H9 (cell line): ENCODE measurements at regions not wholly inside any gene's neighbourhood (a gene's known extent, or its start where the extent isn't known, plus 50 kb on each side); places are given as distances from the start of the nearest gene placed in this dataset.

ENCODE experiments used
- DNase-seq: peaks from one replicate; pipeline ENCODE4 v3.0.0-alpha.2; 2017
- H2AFZ ChIP-seq: one replicate; pipeline ENCODE4 v1.6.1; 2013; ENCODE audit warnings: mild to moderate bottlenecking, low read length, control low read depth, moderate library complexity
- H2AK5ac ChIP-seq: 2 replicates; pipeline ENCODE4 v1.6.1; 2013; ENCODE audit warnings: low read length, control low read depth, mixed read lengths; ENCODE audit not compliant: insufficient read length
- H2BK120ac ChIP-seq: one replicate; pipeline ENCODE4 v1.6.1; 2013; ENCODE audit warnings: low read depth, mild to moderate bottlenecking, low read length, control low read depth, inconsistent platforms; ENCODE audit not compliant: poor library complexity, severe bottlenecking
- H2BK12ac ChIP-seq: 2 replicates; pipeline ENCODE4 v1.6.1; 2013; ENCODE audit warnings: low read length, control low read depth, mixed read lengths, low read depth; ENCODE audit not compliant: insufficient read length
- H2BK15ac ChIP-seq: 2 replicates; pipeline ENCODE4 v1.6.1; 2013; ENCODE audit warnings: low read depth, low read length, control low read depth
- H2BK20ac ChIP-seq: one replicate; pipeline ENCODE4 v1.6.1; 2013; ENCODE audit warnings: low read depth, mild to moderate bottlenecking, low read length, control low read depth, inconsistent platforms; ENCODE audit not compliant: poor library complexity, severe bottlenecking
- H2BK5ac ChIP-seq: 2 replicates; pipeline ENCODE4 v1.6.1; 2013; ENCODE audit warnings: low read length, control low read depth, mixed read lengths; ENCODE audit not compliant: insufficient read length
- H3K14ac ChIP-seq: 2 replicates; pipeline ENCODE4 v1.6.1; 2013; ENCODE audit warnings: low read length, control low read depth; ENCODE audit not compliant: insufficient read depth
- H3K18ac ChIP-seq: 2 replicates; pipeline ENCODE4 v1.6.1; 2013; ENCODE audit warnings: low read depth, mild to moderate bottlenecking, mixed read lengths, low read length, control low read depth; ENCODE audit not compliant: insufficient read length
- H3K23ac ChIP-seq: 2 replicates; pipeline ENCODE4 v1.6.1; 2013; ENCODE audit warnings: low read length, control low read depth, mixed read lengths, low read depth; ENCODE audit not compliant: insufficient read length
- H3K23me2 ChIP-seq: 2 replicates; pipeline ENCODE4 v1.6.1; 2013; ENCODE audit warnings: low read depth, mild to moderate bottlenecking, mixed read lengths, low read length, control low read depth; ENCODE audit not compliant: insufficient read length, poor library complexity, severe bottlenecking
- H3K27ac ChIP-seq: 2 replicates; pipeline ENCODE4 v1.5.1; 2013; ENCODE audit warnings: low read length, control low read depth, mixed read lengths, low read depth; ENCODE audit not compliant: insufficient read length
- H3K27me3 ChIP-seq: 2 replicates; pipeline ENCODE4 v1.6.1; 2013; ENCODE audit warnings: low read length, control low read depth, inconsistent platforms; ENCODE audit not compliant: insufficient read depth
- H3K4ac ChIP-seq: 2 replicates; pipeline ENCODE4 v1.6.1; 2013; ENCODE audit warnings: low read depth, mild to moderate bottlenecking, control low read depth, inconsistent platforms, low read length, moderate library complexity
- H3K4me1 ChIP-seq: 2 replicates; pipeline ENCODE4 v1.6.1; 2013; ENCODE audit warnings: low read length, control low read depth, inconsistent platforms; ENCODE audit not compliant: insufficient read depth
- H3K4me2 ChIP-seq: 2 replicates; pipeline ENCODE4 v1.6.1; 2013; ENCODE audit warnings: low read length, control low read depth, mixed read lengths; ENCODE audit not compliant: insufficient read length, insufficient read depth
- H3K56ac ChIP-seq: 2 replicates; pipeline ENCODE4 v1.6.1; 2013; ENCODE audit warnings: low read depth, mild to moderate bottlenecking, mixed read lengths, low read length, control low read depth; ENCODE audit not compliant: insufficient read length
- H3K79me1 ChIP-seq: 2 replicates; pipeline ENCODE4 v1.6.1; 2013; ENCODE audit warnings: low read depth, mild to moderate bottlenecking, moderate library complexity, low read length, control low read depth, inconsistent platforms; ENCODE audit not compliant: insufficient read depth, poor library complexity, severe bottlenecking
- H3K79me2 ChIP-seq: 2 replicates; pipeline ENCODE4 v1.6.1; 2013; ENCODE audit warnings: low read length, control low read depth, inconsistent platforms; ENCODE audit not compliant: insufficient read depth
- H3K9ac ChIP-seq: 2 replicates; pipeline ENCODE4 v1.6.1; 2013; ENCODE audit warnings: low read length, control low read depth, mixed read lengths; ENCODE audit not compliant: insufficient read length; ENCODE audit errors: extremely low read depth
- H3K9me3 ChIP-seq: one replicate; pipeline ENCODE4 v1.6.1; 2013; ENCODE audit warnings: low read depth, low read length, inconsistent platforms; ENCODE audit not compliant: control insufficient read depth
- H3T11ph ChIP-seq: one replicate; pipeline ENCODE4 v1.6.1; 2013; ENCODE audit warnings: mild to moderate bottlenecking, low read length, control low read depth, inconsistent platforms
- H4K20me1 ChIP-seq: one replicate; pipeline ENCODE4 v1.6.1; 2013; ENCODE audit not compliant: control insufficient read depth, insufficient read length, insufficient read depth
- H4K5ac ChIP-seq: 2 replicates; pipeline ENCODE4 v1.6.1; 2013; ENCODE audit warnings: low read depth, mild to moderate bottlenecking, mixed read lengths, low read length, control low read depth; ENCODE audit not compliant: insufficient read length
- H4K8ac ChIP-seq: replicated peaks from 2 replicates; pipeline ENCODE4 v1.6.1; 2013; ENCODE audit warnings: low read length, control low read depth, mixed read lengths, low read depth; ENCODE audit not compliant: insufficient read length
- H4K91ac ChIP-seq: 2 replicates; pipeline ENCODE4 v1.6.1; 2013; ENCODE audit warnings: low read depth, mild to moderate bottlenecking, moderate library complexity, mixed read lengths, low read length, control low read depth; ENCODE audit not compliant: insufficient read length
- H3K27ac Mint-ChIP-seq, 3 experiments: 2 replicates in 2 of 3; 3 replicates in 1 of 3; pipeline ENCODE4 v1.8.0; 2020 to 2021; ENCODE audit warnings: mixed read lengths in 3 of 3, mild to moderate bottlenecking in 1 of 3, moderate library complexity in 1 of 3
- H3K27me3 Mint-ChIP-seq: 2 replicates; pipeline ENCODE4 v1.8.0; 2021; ENCODE audit warnings: low read depth, mild to moderate bottlenecking, moderate library complexity, mixed read lengths
- H3K36me3 Mint-ChIP-seq, 3 experiments: 2 replicates in 2 of 3; 3 replicates in 1 of 3; pipeline ENCODE4 v1.8.0; 2020 to 2021; ENCODE audit warnings: low read depth in 3 of 3, mixed read lengths in 3 of 3; ENCODE audit not compliant: insufficient read depth in 1 of 3
- H3K4me1 Mint-ChIP-seq, 2 experiments: 2 replicates each; pipeline ENCODE4 v1.8.0; 2020; ENCODE audit warnings: mixed read lengths in 2 of 2
- H3K4me3 Mint-ChIP-seq, 2 experiments: 2 replicates in 1 of 2; 3 replicates in 1 of 2; pipeline ENCODE4 v1.8.0; 2020 to 2021; ENCODE audit warnings: mild to moderate bottlenecking in 2 of 2, mixed read lengths in 2 of 2, moderate library complexity in 1 of 2
- H3K9me3 Mint-ChIP-seq, 2 experiments: 2 replicates in 1 of 2; 3 replicates in 1 of 2; pipeline ENCODE4 v1.8.0; 2020; ENCODE audit warnings: mild to moderate bottlenecking in 2 of 2, mixed read lengths in 2 of 2, moderate library complexity in 1 of 2
- CTCF ChIP-seq: fragments of 200-600 bp; sonication (generic); conservative IDR thresholded peaks from 3 replicates; pipeline ENCODE4 v1.8.0; 2021; ENCODE audit warnings: antibody characterized with exemption, mild to moderate bottlenecking
- WGBS: extraction: QIAGEN DNeasy Blood & Tissue Kit; methylation state at CpG from one replicate; pipeline ENCODE4 v1.1.7; 2013; ENCODE audit warnings: missing lambda C conversion rate, low lambda C conversion rate, mixed read lengths; ENCODE audit not compliant: insufficient read length; ENCODE audit errors: extremely low coverage; 5-methylcytosine and 5-hydroxymethylcytosine counted together

- no peak overlapping the region for H2BK5ac ChIP-seq
- no peak overlapping the region for H2BK15ac ChIP-seq
- no peaks in the 10 kb centered on the region for H3K9me3 ChIP-seq
- no peak overlapping the region for H3K4ac ChIP-seq
- no peaks in the 10 kb centered on the region; the same call in 1 of the 2 replicates for H3K4me1 ChIP-seq
- Mint-ChIP-seq H3K27me3 (peaks cover 46% of the 10 kb centered on the region), H3K9me3 (peaks cover 2% of the 10 kb centered on the region in 2 experiments; a peak in 4 of 5 replicates), H3K4me1 (peaks cover 14 to 15% of the 10 kb centered on the region in 2 experiments), H3K27ac (no peak overlapping the region), H3K4me3 (no peak overlapping the region), H3K36me3 (no peaks in the 10 kb centered on the region)
- no peak overlapping the region for H3K56ac ChIP-seq
- no peak overlapping the region for H2AFZ ChIP-seq
- H3T11ph ChIP-seq = no peak overlapping the region
- no peak overlapping the region for H3K23ac ChIP-seq
- no peaks in the 10 kb centered on the region for H3K79me1 ChIP-seq
- no peak overlapping the region for H2BK120ac ChIP-seq
- no peak for TF ChIP-seq CTCF
- no peak overlapping the region for H3K18ac ChIP-seq
- DNase-seq = no peak
- no peak overlapping the region for H4K8ac ChIP-seq
- H2AK5ac ChIP-seq = no peak overlapping the region
- no peaks in the 10 kb centered on the region for H4K20me1 ChIP-seq
- H4K5ac ChIP-seq = no peak overlapping the region
- H3K79me2 ChIP-seq = no peaks in the 10 kb centered on the region
- no peak overlapping the region for H3K14ac ChIP-seq
- no peaks in the 10 kb centered on the region for H3K23me2 ChIP-seq
- no peaks in the 10 kb centered on the region for H3K27me3 ChIP-seq
- no peak overlapping the region for H4K91ac ChIP-seq
- WGBS = no CpG with 5 or more reads among the region's 1 CpG
- no peak overlapping the region for H3K27ac ChIP-seq
- H3K9ac ChIP-seq = no peak overlapping the region
- no peak overlapping the region for H2BK20ac ChIP-seq
- no peak overlapping the region for H3K4me2 ChIP-seq
- H2BK12ac ChIP-seq = no peak overlapping the region
Measured at GRCh38 chr7:69433081-69433480, 165.2 kb upstream of the AUTS2 start.
